ENCODE measurements at regions not wholly inside any gene's neighbourhood (a gene's known extent, or its start where the extent isn't known, plus 50 kb on each side); places are given as distances from the start of the nearest gene placed in this dataset.

DNA sequence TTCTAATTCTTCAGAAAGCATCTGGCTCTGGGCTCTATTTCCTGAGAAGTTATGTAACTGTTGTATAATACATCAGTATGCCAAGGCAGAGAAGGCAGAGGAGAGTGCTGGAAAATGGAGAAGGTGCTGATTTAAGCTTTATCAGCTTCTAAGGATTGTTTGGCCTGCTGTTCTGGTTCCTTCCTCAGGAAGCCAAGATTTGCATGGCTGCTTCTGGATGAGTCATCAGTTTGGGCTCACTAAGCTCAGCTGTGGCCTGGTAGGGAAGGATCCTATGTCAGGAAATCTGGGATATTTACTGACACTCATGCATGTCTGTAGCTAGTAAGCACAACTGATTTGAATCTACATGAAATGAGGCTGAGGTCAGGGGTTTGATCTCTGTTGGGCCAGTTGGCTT lies 73.2 kb upstream of the ADGRL4 start:
- Mint-ChIP-seq H3K9me3 (ENCODE audit: unreplicated experiment) (peaks cover 9% of the 10 kb centered on the region), H3K4me1 (ENCODE audit: unreplicated experiment) (peaks cover 13% of the 10 kb centered on the region), H3K4me3 (ENCODE audit: unreplicated experiment) (no peak overlapping the region), H3K27ac (ENCODE audit: unreplicated experiment) (peak overlapping the region; percentile 87), H3K36me3 (ENCODE audit: unreplicated experiment) (peaks cover 3% of the 10 kb centered on the region), H3K27me3 (ENCODE audit: unreplicated experiment) (no peaks in the 10 kb centered on the region)
- TF ChIP-seq CTCF (IDR thresholded peaks at IDR 0.05), result no peak
- DNase-seq (ENCODE audit: extremely low spot score, unreplicated experiment), result no peak

DNA sequence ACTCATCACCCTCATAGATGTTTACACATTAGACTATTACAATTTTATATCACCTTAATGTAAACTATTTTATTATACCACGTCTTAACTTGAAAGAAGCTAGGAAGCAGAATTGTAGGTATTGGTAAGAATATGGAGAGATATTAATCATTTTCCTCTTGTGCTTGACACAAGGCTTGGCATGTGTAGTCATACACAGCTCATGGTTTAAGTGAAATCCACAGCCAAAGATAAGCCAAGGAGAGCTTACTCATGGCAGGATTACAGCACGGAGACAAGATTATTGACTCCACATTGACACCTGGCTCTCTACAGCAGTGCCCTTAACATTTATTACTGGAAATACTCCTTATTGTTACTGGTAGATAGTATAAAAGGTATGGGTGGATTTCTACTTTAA lies 68.4 kb upstream of the ADGRL4 start:
- no peaks in the 10 kb centered on the region for H3K27me3 Mint-ChIP-seq (ENCODE audit: unreplicated experiment)
- H3K4me1 Mint-ChIP-seq (ENCODE audit: unreplicated experiment), result peaks cover 9% of the 10 kb centered on the region
- H3K9me3 Mint-ChIP-seq (ENCODE audit: unreplicated experiment), result peaks cover 6% of the 10 kb centered on the region
- H3K36me3 Mint-ChIP-seq (ENCODE audit: unreplicated experiment), result no peaks in the 10 kb centered on the region
- no peak for TF ChIP-seq CTCF (IDR thresholded peaks at IDR 0.05)
- H3K27ac Mint-ChIP-seq (ENCODE audit: unreplicated experiment), result no peak overlapping the region
- no peak for DNase-seq (ENCODE audit: extremely low spot score, unreplicated experiment)
- no peak overlapping the region for H3K4me3 Mint-ChIP-seq (ENCODE audit: unreplicated experiment)

DNA sequence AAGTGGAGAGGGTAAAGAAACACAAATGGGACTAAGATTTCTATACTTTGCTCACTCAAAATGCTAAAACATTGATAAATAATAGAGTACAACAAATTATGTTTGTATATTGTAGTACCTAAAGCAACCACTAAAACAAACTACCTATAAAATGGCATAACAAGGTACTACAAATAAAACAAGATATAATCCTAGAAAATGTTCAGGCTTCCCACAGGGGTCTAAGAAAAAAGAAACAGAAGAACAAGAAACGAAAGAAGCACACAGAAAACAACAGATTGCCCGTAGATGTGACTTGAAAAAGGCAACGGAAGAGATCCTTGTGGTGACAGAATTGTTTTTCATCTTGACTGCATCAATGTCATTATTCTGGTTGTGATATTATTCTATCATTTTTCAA lies 63.3 kb upstream of the ADGRL4 start:
- H3K4me3 Mint-ChIP-seq (ENCODE audit: unreplicated experiment), result no peak overlapping the region
- no peak for DNase-seq (ENCODE audit: extremely low spot score, unreplicated experiment)
- H3K9me3 Mint-ChIP-seq (ENCODE audit: unreplicated experiment), result peaks cover 13% of the 10 kb centered on the region
- H3K27me3 Mint-ChIP-seq (ENCODE audit: unreplicated experiment), result no peaks in the 10 kb centered on the region
- H3K4me1 Mint-ChIP-seq (ENCODE audit: unreplicated experiment), result no peaks in the 10 kb centered on the region
- no peak overlapping the region for H3K27ac Mint-ChIP-seq (ENCODE audit: unreplicated experiment)
- H3K36me3 Mint-ChIP-seq (ENCODE audit: unreplicated experiment), result no peaks in the 10 kb centered on the region
- TF ChIP-seq CTCF (IDR thresholded peaks at IDR 0.05), result no peak

DNA sequence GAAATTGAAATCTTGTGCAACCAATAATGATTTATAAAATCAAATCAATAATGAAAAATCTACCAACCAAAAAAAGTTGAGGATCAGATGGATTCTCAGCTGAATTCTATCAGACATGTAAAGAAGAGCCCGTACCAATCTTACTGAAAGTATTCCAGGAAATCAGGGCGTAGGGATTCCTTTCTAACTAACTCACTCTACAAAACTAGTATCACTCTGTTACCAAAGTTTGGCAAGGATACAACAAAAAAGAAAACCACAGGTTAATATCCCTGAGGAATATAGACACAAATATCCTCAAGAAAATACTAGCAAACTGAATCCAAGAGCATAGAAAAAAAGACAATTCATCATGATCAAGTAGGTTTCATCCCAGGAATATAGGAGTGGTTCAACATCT lies 52.8 kb upstream of the ADGRL4 start:
- Mint-ChIP-seq H3K9me3 (ENCODE audit: unreplicated experiment) (peaks cover 49% of the 10 kb centered on the region), H3K27me3 (ENCODE audit: unreplicated experiment) (no peaks in the 10 kb centered on the region), H3K4me1 (ENCODE audit: unreplicated experiment) (no peaks in the 10 kb centered on the region), H3K36me3 (ENCODE audit: unreplicated experiment) (peaks cover 18% of the 10 kb centered on the region), H3K4me3 (ENCODE audit: unreplicated experiment) (no peak overlapping the region), H3K27ac (ENCODE audit: unreplicated experiment) (no peak overlapping the region)
- no peak for TF ChIP-seq CTCF (IDR thresholded peaks at IDR 0.05)
- no peak for DNase-seq (ENCODE audit: extremely low spot score, unreplicated experiment)
